K562 (cell line): ENCODE measurements at regions not wholly inside any gene's neighbourhood (a gene's known extent, or its start where the extent isn't known, plus 50 kb on each side); places are given as distances from the start of the nearest gene placed in this dataset.

ENCODE experiments used
- AFF1 ChIP-seq, 2 experiments: fragments of 450-650 bp; IDR thresholded peaks; 2 replicates each; pipeline ENCODE4 v1.6.1; 2018; ENCODE audit warnings: mild to moderate bottlenecking in 2 of 2, low read depth in 1 of 2; ENCODE audit not compliant: partially characterized antibody in 2 of 2
- BHLHE40 ChIP-seq: IDR thresholded peaks from 2 replicates; pipeline ENCODE4 v1.6.1; 2011; ENCODE audit warnings: low read length, improper control_type of control experiment
- CTBP1 ChIP-seq: fragments of 450-650 bp; IDR thresholded peaks from 2 replicates; pipeline ENCODE4 v1.6.1; 2016; ENCODE audit warnings: borderline replicate concordance
- EHMT2 ChIP-seq: fragments of 450-650 bp; IDR thresholded peaks from 2 replicates; pipeline ENCODE4 v1.6.1; 2018; ENCODE audit warnings: antibody characterized with exemption
- NFIC ChIP-seq: fragments of 450-650 bp; IDR thresholded peaks from 2 replicates; pipeline ENCODE4 v1.6.1; 2017; ENCODE audit warnings: mild to moderate bottlenecking, inconsistent platforms
- RBM39 ChIP-seq: fragments of 200-400 bp; formaldehyde crosslinking; optimal IDR thresholded peaks from 2 replicates; pipeline ENCODE3; 2018; ENCODE audit warnings: low read depth, low read length
- SMARCE1 ChIP-seq: fragments of 450-650 bp; IDR thresholded peaks from 2 replicates; pipeline ENCODE4 v1.7.1; 2016; ENCODE audit warnings: mild to moderate bottlenecking
- STAT5B ChIP-seq: fragments of 250-450 bp; sonication (Bioruptor Pico); IDR thresholded peaks from 2 replicates; pipeline ENCODE4 v1.8.0; 2021; ENCODE audit warnings: mild to moderate bottlenecking, inconsistent platforms
- ZNF197 ChIP-seq: fragments of 200-800 bp; sonication (Bioruptor generic); IDR thresholded peaks from 2 replicates; pipeline ENCODE4 v1.6.1; 2016; ENCODE audit warnings: low read depth, missing genetic modification characterization, missing compliant biosample characterization
- ZNF589 ChIP-seq: fragments of 200-800 bp; sonication (Bioruptor generic); IDR thresholded peaks from 2 replicates; pipeline ENCODE4 v1.6.1; 2016; ENCODE audit warnings: low read depth, missing genetic modification characterization, missing compliant biosample characterization
- TF ChIP-seq, protein P1 (sequence below): fragments of 450-650 bp; formaldehyde crosslinking; IDR thresholded peaks from 2 replicates; pipeline ENCODE4 v1.4.0; 2020; ENCODE audit warnings: mild to moderate bottlenecking, moderate library complexity

DNA sequence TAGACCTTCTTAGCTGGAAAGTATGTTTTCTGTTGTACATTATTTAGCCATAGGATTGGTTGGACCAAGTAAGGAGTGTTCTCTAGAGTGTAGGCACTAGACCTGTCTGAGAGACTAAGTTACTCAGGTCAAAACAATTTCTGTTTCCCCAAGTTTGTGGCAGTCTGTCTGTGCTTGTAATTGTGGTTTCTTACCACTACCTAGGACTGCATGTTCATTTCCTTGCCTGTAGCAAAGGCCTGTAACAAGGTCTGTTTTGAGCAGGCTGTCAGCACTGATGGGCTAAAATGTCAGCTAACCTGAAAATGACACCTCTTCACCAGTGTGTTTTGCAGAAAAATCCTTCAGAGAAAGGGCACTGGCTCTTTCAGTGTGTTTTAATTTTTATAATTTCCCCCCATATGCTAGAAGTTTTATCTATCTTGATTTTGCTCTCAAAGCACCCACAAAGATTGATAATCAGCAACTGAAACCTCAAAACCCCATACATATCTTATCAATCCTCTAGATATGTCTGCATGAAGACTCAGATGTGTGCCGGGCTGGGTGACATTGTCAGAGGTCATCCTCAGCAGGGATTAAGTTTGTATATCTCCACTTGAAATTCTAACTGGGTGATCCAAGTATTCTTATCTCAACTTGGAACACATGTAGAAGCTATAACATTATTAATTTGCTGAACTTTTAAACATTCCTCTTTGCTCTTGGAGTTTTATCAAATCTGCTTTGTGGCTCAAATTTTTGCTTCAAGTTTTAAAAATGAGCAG, 50.7 kb upstream of the ST6GALNAC3 start (continued):
- no peak for TF ChIP-seq RBM39
- no peak for TF ChIP-seq AFF1 (IDR thresholded peaks at IDR 0.05; ENCODE audit: low read depth in 1 of 2, partially characterized antibody in 2 of 2)
- TF ChIP-seq EHMT2: no peak
- TF ChIP-seq NFIC: no peak
- no peak for TF ChIP-seq ZNF197
- no peak for TF ChIP-seq CTBP1
- no peak for TF ChIP-seq BHLHE40
- TF ChIP-seq ZNF589 (CRISPR knock-in tag): no peak
- no peak for TF ChIP-seq STAT5B
- no peak for TF ChIP-seq SMARCE1
- TF ChIP-seq, protein P1, sequence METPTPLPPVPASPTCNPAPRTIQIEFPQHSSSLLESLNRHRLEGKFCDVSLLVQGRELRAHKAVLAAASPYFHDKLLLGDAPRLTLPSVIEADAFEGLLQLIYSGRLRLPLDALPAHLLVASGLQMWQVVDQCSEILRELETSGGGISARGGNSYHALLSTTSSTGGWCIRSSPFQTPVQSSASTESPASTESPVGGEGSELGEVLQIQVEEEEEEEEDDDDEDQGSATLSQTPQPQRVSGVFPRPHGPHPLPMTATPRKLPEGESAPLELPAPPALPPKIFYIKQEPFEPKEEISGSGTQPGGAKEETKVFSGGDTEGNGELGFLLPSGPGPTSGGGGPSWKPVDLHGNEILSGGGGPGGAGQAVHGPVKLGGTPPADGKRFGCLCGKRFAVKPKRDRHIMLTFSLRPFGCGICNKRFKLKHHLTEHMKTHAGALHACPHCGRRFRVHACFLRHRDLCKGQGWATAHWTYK (CRISPR knock-in tag): no peak
